ENCODE measurements at regions not wholly inside any gene's neighbourhood (a gene's known extent, or its start where the extent isn't known, plus 50 kb on each side); places are given as distances from the start of the nearest gene placed in this dataset.

DNA sequence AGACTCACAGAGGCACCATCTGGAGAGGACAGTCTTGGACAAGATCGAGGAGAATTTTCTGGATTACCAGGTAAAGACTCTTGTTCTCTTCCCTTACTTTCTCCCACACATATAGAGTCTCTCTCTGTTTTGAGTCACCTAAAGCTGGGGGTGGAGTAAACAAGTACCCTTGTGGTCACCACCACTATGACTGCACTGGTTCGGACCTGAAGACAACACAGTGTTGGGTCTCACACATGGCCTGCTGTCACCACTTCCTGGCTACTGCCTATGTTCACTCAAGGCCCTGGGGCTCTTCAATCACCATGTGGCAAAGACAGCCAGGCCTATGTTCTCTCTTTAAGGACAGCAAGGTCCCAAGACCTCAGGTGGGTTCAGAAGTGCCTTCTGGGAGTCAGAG, 253.3 kb upstream of the VRK2 start:
- no TSS peak for BruUV-seq (replicated peaks)
- in situ Hi-C loops (cut with HindIII; ENCODE audit: extremely low pct_ligation_motif_present, low pct_unique_long_range_greater_than_20kb), result no loop called here
- H3K27ac ChIP-seq (ENCODE audit: extremely low read length, insufficient read depth, low read length), result no peak overlapping the region

DNA sequence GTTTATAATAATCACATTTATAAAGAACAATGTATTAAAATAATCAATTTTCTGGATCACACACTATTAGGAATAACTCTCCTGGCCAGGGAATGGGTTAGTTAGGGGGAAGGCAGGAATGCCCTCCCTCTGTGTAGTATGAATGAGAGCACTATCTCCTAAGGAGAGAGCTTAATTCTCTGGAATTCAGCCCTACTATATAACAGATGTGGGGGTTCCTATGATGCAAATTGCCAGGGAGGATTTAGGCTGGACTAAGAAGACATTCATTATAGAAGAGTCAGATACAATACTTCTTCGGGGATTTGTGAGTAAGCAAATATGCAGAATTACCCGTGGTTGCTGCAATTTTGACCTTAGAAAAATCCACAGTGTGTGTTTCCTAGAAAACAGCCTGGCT, 250.1 kb upstream of the VRK2 start:
- Histone ChIP-seq H3K4me3 (replicated peaks in 1 of 3; ENCODE audit: insufficient read depth in 1 of 3, low read depth in 2 of 3, low read length in 3 of 3) (no peak overlapping the region), H3K4me2 (ENCODE audit: low read depth, low read length) (no peak overlapping the region), H3K27ac (ENCODE audit: extremely low read length, insufficient read depth, low read length) (no peak overlapping the region), H3K79me2 (ENCODE audit: insufficient read depth, low read length) (no peaks in the 10 kb centered on the region), H4K20me1 (ENCODE audit: insufficient read depth, low read length) (no peaks in the 10 kb centered on the region), H3K9ac (ENCODE audit: insufficient read depth, low read depth, low read length) (no peak overlapping the region), H3K36me3 (replicated peaks in 1 of 2; ENCODE audit: control insufficient read depth in 1 of 2, insufficient read depth in 2 of 2, low read length in 2 of 2) (no peaks in the 10 kb centered on the region), H3K4me1 (ENCODE audit: insufficient read depth, low read length) (no peaks in the 10 kb centered on the region), H3K9me3 (ENCODE audit: low read length) (no peaks in the 10 kb centered on the region), H2AFZ (ENCODE audit: low read length) (no peak overlapping the region), H3K27me3 (ENCODE audit: control insufficient read depth in 1 of 2, insufficient read depth in 2 of 2, low read length in 2 of 2) (no peaks in the 10 kb centered on the region)
- no peak for ATAC-seq
- TF ChIP-seq MXI1 (IDR thresholded peaks at IDR 0.05; ENCODE audit: borderline replicate concordance, low read depth, low read length), result no peak
- TF ChIP-seq ZNF180 (CRISPR knock-in tag; IDR thresholded peaks at IDR 0.05; ENCODE audit: borderline replicate concordance, low read depth), result no peak
- TF ChIP-seq TBL1XR1 (IDR thresholded peaks at IDR 0.05; ENCODE audit: borderline replicate concordance, low read length, partially characterized antibody), result no peak
- TF ChIP-seq ZNF746 (CRISPR knock-in tag; IDR thresholded peaks at IDR 0.05), result no peak
- TF ChIP-seq SRSF4 (IDR thresholded peaks at IDR 0.05; ENCODE audit: low read depth, low read length, poor library complexity, severe bottlenecking), result no peak
- no peak for TF ChIP-seq CBX1 (IDR thresholded peaks at IDR 0.05; ENCODE audit: low read depth)
- in situ Hi-C loops (cut with HindIII; ENCODE audit: extremely low pct_ligation_motif_present, low pct_unique_long_range_greater_than_20kb) (no loop called here), intact Hi-C loops (cut with micrococcal nuclease; ENCODE audit: unreplicated experiment) (no loop called here)
- no TSS peak for BruUV-seq (replicated peaks)
- CTCF ChIA-PET (ENCODE audit: low intra/inter-chr PET ratio, low total read pairs), result no interaction called here
- DNase-seq (ENCODE audit: low spot score), result no peak
- 1% methylated on average over 2 of the region's 2 CpGs for WGBS (ENCODE audit: low lambda C conversion rate)
- FAIRE-seq, result no peak
- POLR2A ChIA-PET, result no interaction called here

More for the DNA sequence above, 253.3 kb upstream of the VRK2 start:
- POLR2A ChIA-PET, result no interaction called here
- Histone ChIP-seq H2AFZ (ENCODE audit: low read length) (no peak overlapping the region), H3K9ac (ENCODE audit: insufficient read depth, low read depth, low read length) (no peak overlapping the region), H3K9me3 (ENCODE audit: low read length) (no peaks in the 10 kb centered on the region), H3K4me3 (replicated peaks in 1 of 3; ENCODE audit: insufficient read depth in 1 of 3, low read depth in 2 of 3, low read length in 3 of 3) (no peak overlapping the region), H3K4me1 (ENCODE audit: insufficient read depth, low read length) (no peaks in the 10 kb centered on the region), H3K4me2 (ENCODE audit: low read depth, low read length) (no peak overlapping the region), H3K79me2 (ENCODE audit: insufficient read depth, low read length) (no peaks in the 10 kb centered on the region), H4K20me1 (ENCODE audit: insufficient read depth, low read length) (no peaks in the 10 kb centered on the region), H3K27me3 (ENCODE audit: control insufficient read depth in 1 of 2, insufficient read depth in 2 of 2, low read length in 2 of 2) (no peaks in the 10 kb centered on the region), H3K36me3 (replicated peaks in 1 of 2; ENCODE audit: control insufficient read depth in 1 of 2, insufficient read depth in 2 of 2, low read length in 2 of 2) (no peaks in the 10 kb centered on the region)
- CTCF ChIA-PET (ENCODE audit: low intra/inter-chr PET ratio, low total read pairs), result no interaction called here
- no peak for DNase-seq (ENCODE audit: low spot score)
- FAIRE-seq, result no peak
- no peak for ATAC-seq
- intact Hi-C loops (cut with micrococcal nuclease; ENCODE audit: unreplicated experiment), result no loop called here
- 0% methylated on average over 2 of the region's 2 CpGs for WGBS (ENCODE audit: low lambda C conversion rate)
- TF ChIP-seq RFX5 (IDR thresholded peaks at IDR 0.05; ENCODE audit: low read depth, low read length) (no peak), U2AF2 (IDR thresholded peaks at IDR 0.05; ENCODE audit: low read depth, low read length) (no peak), ZNF326 (CRISPR knock-in tag; IDR thresholded peaks at IDR 0.05; ENCODE audit: borderline replicate concordance) (no peak), ONECUT2 (CRISPR knock-in tag; IDR thresholded peaks at IDR 0.05) (no peak), TAF1 (CRISPR knock-in tag; IDR thresholded peaks at IDR 0.05) (no peak), POLR2A (IDR thresholded peaks at IDR 0.05; ENCODE audit: insufficient read depth in 1 of 2, low read depth in 2 of 2, low read length in 2 of 2) (no peak), NONO (IDR thresholded peaks at IDR 0.05) (no peak), NONO (CRISPR knock-in tag; conservative IDR thresholded peaks at IDR 0.05) (no peak), ARNT (IDR thresholded peaks at IDR 0.05) (no peak)
- TF ChIP-seq, protein P1, sequence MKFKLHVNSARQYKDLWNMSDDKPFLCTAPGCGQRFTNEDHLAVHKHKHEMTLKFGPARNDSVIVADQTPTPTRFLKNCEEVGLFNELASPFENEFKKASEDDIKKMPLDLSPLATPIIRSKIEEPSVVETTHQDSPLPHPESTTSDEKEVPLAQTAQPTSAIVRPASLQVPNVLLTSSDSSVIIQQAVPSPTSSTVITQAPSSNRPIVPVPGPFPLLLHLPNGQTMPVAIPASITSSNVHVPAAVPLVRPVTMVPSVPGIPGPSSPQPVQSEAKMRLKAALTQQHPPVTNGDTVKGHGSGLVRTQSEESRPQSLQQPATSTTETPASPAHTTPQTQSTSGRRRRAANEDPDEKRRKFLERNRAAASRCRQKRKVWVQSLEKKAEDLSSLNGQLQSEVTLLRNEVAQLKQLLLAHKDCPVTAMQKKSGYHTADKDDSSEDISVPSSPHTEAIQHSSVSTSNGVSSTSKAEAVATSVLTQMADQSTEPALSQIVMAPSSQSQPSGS (CRISPR knock-in tag; IDR thresholded peaks at IDR 0.05), result no peak
- TF ChIP-seq, protein P2, sequence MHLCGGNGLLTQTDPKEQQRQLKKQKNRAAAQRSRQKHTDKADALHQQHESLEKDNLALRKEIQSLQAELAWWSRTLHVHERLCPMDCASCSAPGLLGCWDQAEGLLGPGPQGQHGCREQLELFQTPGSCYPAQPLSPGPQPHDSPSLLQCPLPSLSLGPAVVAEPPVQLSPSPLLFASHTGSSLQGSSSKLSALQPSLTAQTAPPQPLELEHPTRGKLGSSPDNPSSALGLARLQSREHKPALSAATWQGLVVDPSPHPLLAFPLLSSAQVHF (CRISPR knock-in tag; IDR thresholded peaks at IDR 0.05), result no peak
